HG02973 (cell line): ENCODE measurements at regions not wholly inside any gene's neighbourhood (a gene's known extent, or its start where the extent isn't known, plus 50 kb on each side); places are given as distances from the start of the nearest gene placed in this dataset.
"Not testable (repeated sequence)": the region's sequence is repeated elsewhere in the genome, so short reads cannot be mapped to it uniquely, and the experiment has no call there.

Source experiments
- ATAC-seq: cut with Tn5 transposase; IDR thresholded peaks from one replicate; pipeline ENCODE4 v1.9.1; 2021; ENCODE audit warnings: moderate library complexity; ENCODE audit not compliant: unreplicated experiment

DNA sequence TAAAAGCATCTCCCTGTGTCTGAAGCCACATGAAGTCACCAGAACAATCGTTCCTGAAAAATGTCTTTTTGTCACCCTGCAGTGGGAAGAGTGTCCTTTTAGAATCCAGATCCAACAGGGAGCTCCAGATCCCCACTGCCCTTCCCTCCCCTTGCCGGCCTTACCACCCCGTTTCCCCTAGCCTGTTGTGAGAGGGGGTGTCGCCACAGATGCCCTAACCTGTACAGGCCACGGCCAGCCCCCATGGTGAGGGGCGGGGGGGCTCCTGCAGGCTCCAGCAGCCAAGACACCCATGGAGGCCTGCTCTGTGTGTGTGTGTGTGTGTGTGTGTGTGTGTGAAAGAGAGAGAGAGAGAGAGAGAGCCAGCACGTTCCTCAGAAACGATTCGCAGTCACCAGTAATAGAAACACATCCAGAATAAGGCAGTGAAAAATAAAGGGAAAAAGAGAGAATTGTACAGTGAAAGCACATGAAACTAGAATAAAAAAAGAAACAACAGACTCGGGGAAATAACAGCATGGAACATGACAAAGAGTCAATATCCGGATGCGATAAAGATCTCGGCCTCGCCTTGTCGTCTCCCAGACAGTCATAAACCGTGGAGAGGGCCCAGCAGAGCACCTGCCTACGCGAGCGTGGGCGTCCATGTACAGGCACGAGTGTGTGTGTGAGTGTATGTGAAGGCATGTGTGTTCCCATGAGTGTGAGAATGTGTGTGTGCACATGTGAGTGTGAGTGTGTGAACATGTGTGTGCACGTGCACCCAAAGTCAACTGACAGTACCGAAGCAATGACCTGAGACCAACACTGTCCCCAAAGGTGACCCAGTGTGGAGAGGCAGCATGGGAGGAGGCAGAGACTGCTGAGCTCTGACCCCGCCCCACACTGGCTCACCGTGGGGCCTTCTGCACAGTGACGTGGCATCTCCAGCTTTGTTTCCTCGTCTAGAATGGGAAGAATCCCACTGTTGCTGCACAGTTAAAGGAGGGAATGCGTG is 303.8 kb downstream of the NPHP4 start:
- no peak for ATAC-seq

DNA sequence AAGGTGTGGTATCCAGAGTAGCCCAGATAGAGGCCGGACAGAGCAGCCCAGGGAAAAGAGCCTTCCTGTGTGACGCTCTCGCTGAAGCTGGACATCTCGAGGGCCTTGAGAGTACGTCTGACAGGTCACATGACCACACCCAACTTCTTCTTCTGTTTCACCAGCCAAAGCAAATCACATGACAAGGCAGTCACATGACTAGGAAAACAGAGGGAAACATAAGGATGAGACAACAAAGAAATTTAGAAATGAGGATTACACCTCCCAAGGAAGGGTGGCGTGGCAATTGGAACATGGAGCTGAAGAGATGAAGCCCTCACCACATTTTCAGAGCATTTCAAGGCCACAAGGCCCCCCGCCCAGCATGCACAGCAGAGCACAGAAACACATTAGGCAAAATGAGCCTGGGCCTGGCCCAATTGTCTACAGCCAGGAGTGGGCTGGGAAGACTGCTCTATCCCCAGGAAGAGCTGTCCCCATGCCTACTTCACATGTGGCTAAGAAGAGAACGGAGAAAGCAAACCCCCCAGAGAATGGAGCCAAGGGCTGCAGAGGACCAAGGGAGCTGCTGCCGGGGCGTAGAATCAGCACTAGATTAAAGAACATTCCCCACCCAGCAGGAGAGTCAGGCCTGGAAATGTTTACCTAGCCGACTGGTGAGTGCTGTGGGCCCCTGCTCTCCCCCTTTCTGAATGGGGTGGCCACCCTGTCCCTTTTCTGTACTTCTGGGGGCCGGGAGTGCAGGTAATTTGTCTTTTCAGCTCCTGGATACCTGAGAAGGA is 305.1 kb downstream of the NPHP4 start:
- ATAC-seq = no peak

- no peak for ATAC-seq
Measured at GRCh38 chr1:5686195-5686594, 306.0 kb downstream of the NPHP4 start.

- no peak for ATAC-seq
Measured at GRCh38 chr1:5685446-5686040, 306.7 kb downstream of the NPHP4 start.

- ATAC-seq = no peak
Measured at GRCh38 chr1:5684791-5685190, 307.4 kb downstream of the NPHP4 start.

- no peak for ATAC-seq
Measured at GRCh38 chr1:5683446-5683845, 308.8 kb downstream of the NPHP4 start.

- no peak for ATAC-seq
Measured at GRCh38 chr1:5682626-5683225, 309.5 kb downstream of the NPHP4 start.

DNA sequence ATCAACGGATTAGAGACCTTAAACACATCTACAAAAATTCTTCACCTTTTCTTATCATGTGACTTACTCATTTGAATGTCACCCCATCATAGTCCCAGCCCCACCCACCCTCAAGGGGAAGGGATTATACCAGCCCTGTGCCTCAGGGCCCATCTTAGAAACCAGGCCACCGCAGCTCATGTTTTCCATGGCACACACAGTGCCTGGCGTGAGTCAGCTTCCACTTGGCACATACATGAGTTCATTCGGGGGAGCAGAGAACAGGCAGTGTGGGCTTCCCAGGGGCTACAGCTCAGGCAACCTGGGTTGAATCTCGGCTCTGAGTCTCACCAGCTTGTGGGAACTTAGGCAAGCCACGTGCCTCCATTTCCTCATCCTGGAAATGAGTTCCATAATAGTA is 310.6 kb downstream of the NPHP4 start:
- no peak for ATAC-seq

DNA sequence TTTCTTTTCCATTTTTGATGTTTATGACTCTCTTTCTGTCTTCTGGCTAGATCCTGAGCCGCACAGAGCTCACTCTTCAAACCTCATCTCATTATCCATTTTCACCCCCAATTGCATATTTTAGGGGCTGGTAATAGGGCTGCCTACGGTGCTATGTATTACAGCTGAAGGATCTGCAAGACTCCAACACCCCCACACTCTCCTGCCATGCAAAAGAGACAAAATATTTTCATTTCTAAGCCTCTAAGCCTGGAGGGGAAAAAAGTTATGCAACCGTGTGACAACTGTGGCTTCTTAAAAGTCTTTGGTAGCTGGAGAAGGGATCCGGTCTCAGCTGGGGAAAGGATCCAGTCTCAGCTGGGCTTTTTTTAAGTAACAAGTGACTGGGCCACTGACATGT is 311.6 kb downstream of the NPHP4 start:
- no peak for ATAC-seq

- ATAC-seq = no peak
Measured at GRCh38 chr1:5678759-5679158, 313.5 kb downstream of the NPHP4 start.

DNA sequence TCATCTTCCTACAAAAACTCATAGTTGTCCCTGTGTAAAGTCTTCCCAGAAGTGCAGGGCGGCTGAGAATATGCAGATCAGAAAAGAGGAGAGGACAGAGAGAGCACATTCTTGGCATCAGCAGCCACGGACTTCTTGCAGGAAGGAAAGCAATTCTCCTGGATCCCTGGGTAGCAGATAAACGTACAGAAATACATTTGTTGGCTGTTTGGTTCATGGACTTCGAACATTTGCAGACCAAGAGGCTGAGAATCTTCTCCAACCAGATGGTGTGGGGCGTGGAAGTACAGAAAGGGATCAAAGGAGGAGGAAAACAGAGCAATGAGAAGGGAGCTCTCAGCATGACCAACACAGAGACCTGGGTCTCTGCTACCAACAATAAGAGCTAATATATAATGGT is 319.9 kb downstream of the NPHP4 start:
- not testable (repeated sequence) for ATAC-seq

DNA sequence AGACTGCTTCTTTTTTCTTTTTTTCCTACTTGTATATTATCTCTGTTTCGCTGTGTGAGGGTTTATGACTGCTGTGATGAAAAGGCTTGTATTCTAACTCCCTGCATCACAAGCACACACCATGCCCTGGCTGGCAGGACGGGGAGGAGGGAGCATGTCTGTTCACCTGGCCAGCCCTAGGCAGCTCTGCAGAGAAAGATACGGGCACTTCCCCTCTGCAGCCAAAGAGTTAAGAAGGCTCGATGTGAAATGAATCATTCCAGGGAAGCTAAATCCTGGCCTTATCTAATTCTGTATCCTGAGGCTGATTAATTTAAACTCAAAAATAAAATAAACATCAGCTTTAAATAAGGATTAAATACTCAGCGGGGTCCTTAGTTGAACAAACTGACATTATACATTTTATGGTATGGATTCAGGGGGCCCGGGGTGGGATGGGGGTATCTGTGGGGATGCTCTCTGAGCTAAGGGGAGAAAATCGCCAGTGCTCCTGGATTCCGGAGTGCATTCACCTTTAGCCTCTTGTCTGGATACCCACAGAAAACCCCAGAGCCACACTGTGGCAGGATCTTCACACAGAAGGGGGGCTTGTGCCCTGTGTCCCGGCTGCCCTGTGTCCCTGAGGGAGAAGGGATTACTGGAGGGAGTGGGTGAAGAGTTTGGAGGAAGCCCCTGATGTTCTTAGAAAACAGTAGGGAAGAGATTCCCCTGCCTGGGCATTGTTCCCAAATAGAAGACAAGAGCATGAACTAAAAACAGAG is 321.5 kb downstream of the NPHP4 start:
- ATAC-seq = no peak

DNA sequence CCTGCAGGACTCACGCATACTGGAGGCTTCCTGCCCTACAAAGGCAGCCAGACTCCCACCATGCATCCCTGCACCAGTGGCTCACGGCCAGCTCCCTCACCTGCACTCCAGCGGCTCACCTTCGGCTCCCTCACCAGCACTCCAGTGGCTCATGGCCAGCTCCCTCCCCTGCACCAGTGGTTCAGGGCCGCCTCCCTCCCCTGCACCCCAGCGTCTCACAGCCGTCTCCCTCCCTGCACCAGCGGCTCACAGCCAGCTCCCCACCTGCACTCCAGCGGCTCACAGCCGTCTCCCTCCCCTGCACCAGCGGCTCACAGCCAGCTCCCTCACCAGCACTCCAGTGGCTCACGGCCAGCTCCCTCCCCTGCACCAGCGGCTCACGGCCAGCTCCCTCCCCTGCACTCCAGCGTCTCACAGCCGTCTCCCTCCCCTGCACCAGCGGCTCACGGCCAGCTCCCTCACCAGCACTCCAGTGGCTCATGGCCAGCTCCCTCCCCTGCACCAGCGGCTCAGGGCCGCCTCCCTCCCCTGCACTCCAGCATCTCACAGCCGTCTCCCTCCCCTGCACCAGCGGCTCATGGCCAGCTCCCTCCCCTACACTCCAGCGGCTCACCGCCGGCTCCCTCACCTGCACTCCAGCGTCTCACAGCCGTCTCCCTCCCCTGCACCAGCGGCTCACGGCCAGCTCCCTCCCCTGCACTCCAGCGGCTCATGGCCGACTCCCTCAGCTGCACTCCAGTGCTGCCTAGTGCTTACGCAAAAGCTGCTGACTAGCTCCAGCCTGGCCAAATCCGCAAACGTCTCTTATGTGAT is 324.5 kb downstream of the NPHP4 start:
- ATAC-seq = no peak

DNA sequence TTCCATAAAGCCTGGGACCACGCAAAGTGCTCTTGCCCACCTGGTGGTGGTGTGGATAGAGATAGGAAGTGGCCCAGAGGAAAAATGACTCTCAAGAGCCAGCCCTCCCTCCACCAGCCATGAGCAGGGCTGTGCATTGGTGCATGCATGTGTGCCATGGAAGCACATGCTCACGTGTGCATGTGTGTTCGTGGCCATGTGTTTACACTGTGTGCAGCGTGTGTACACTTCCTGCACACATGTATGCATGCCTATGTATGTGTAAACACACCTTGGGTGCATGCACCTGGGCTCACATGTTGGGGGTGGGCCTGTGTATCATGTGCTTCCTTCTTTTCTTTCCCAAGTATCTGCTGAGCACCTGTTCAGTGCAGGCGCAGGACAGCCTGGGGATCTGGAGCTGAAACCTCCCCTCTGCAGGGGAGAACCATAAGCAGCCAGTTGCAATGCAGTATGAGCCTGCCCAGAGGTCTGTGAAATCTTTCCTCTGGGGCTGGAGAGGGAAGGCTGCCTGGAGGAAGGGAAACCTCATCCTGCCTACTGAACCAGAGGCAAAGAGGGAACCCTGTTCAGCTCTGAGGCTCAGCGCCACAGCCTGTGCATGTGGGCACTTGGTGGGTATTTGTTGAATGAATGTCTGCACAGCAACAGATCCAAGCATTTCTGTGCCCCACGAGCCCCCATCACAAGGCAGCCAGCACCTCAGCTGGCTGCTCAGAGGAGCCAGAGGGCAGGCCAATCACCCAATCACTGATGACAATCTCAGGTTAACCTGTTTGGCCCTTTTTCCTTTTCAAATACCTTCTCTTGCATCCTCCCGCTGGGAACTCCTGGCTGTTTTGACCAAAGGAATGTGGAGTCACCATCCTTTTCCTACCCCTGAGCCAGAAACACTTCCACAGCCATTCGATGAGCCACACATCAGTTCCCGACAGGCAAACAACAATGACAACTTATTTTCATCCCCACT is 327.0 kb downstream of the NPHP4 start:
- no peak for ATAC-seq

GRCh38 chr1:5664081-5664768 is 328.0 kb downstream of the NPHP4 start:
- no peak for ATAC-seq

GRCh38 chr1:5662744-5663126 is 329.5 kb downstream of the NPHP4 start:
- ATAC-seq = no peak

- ATAC-seq = no peak
Measured at GRCh38 chr1:5662086-5662743, 330.0 kb downstream of the NPHP4 start.
